Mammary epithelial cell (primary cell): ENCODE measurements at regions not wholly inside any gene's neighbourhood (a gene's known extent, or its start where the extent isn't known, plus 50 kb on each side); places are given as distances from the start of the nearest gene placed in this dataset.

ENCODE experiments used
- CTCF ChIP-seq, 2 donors: IDR thresholded peaks in 1 of 2; conservative IDR thresholded peaks in 1 of 2; 2 replicates each; pipeline ENCODE4 v1.5.1; 2011 to 2012; ENCODE audit warnings: inconsistent platforms in 2 of 2, low read length in 2 of 2, mild to moderate bottlenecking in 2 of 2, control low read depth in 1 of 2, low read depth in 1 of 2; ENCODE audit not compliant: insufficient read depth in 1 of 2; ENCODE audit errors: extremely low read depth in 1 of 2
- EZH2 ChIP-seq: IDR thresholded peaks from 2 replicates; pipeline ENCODE4 v1.6.1; 2012; ENCODE audit warnings: low read length, inconsistent platforms, borderline replicate concordance

- TF ChIP-seq CTCF (conservative IDR thresholded peaks at IDR 0.05 in 1 of 2, IDR thresholded peaks at IDR 0.05 in 1 of 2; ENCODE audit: extremely low read depth in 1 of 2, insufficient read depth in 1 of 2, low read depth in 1 of 2, low read length in 2 of 2) = no peak
- no peak for TF ChIP-seq EZH2
Observed at GRCh38 chr16:5971106-5971505, 873.5 kb upstream of the EEF2KMT start.
